WTC11 (cell line): ENCODE measurements at regions not wholly inside any gene's neighbourhood (a gene's known extent, or its start where the extent isn't known, plus 50 kb on each side); places are given as distances from the start of the nearest gene placed in this dataset.

Experiments
- ATAC-seq: fragments of 200-7000 bp; cut with Tn5 transposase; 2 replicates; pipeline ENCODE4 v1.10.0; 2021; ENCODE audit warnings: mild to moderate bottlenecking, moderate library complexity
- CTCF ChIA-PET: fragments of 300-600 bp; sonication (Branson Sonifier 250); formaldehyde crosslinking; loops from one replicate; lab custom pipeline; 2021; ENCODE audit warnings: antibody characterized with exemption; lab: Charles Lee
- POLR2A ChIA-PET: fragments of 350-600 bp; sonication (Branson Sonifier 250); formaldehyde crosslinking; loops from one replicate; lab custom pipeline; 2021; ENCODE audit warnings: antibody characterized with exemption; lab: Charles Lee
- DNase-seq: peaks from one replicate; pipeline ENCODE4 v3.0.0; 2021; ENCODE audit warnings: low spot score
- H3K27ac Mint-ChIP-seq: 2 replicates; pipeline ENCODE4 v1.8.0; 2021; ENCODE audit warnings: mixed read lengths
- H3K27me3 Mint-ChIP-seq: 2 replicates; pipeline ENCODE4 v1.8.0; 2021; ENCODE audit warnings: low read depth, mild to moderate bottlenecking, moderate library complexity, mixed read lengths
- H3K36me3 Mint-ChIP-seq: 2 replicates; pipeline ENCODE4 v1.8.0; 2021; ENCODE audit warnings: mixed read lengths
- H3K4me1 Mint-ChIP-seq: 2 replicates; pipeline ENCODE4 v1.8.0; 2022; ENCODE audit warnings: mixed read lengths
- H3K4me3 Mint-ChIP-seq: 2 replicates; pipeline ENCODE4 v1.8.0; 2021; ENCODE audit warnings: mild to moderate bottlenecking, moderate library complexity, mixed read lengths
- H3K9me3 Mint-ChIP-seq: 2 replicates; pipeline ENCODE4 v1.8.0; 2021; ENCODE audit warnings: mixed read lengths
- ATF1 ChIP-seq: sonication (generic); formaldehyde crosslinking; IDR thresholded peaks from 2 replicates; pipeline ENCODE4 v1.8.1; 2023; ENCODE audit warnings: mild to moderate bottlenecking, moderate library complexity, missing genetic modification reagents
- EMX1 ChIP-seq: fragments of 250-450 bp; sonication (Bioruptor Pico); IDR thresholded peaks from 2 replicates; pipeline ENCODE4 v1.8.0; 2021; ENCODE audit warnings: mild to moderate bottlenecking
- GABPB1 ChIP-seq: sonication (generic); formaldehyde crosslinking; IDR thresholded peaks from 2 replicates; pipeline ENCODE4 v1.8.1; 2023; ENCODE audit warnings: mild to moderate bottlenecking, missing genetic modification reagents
- GRHL2 ChIP-seq: fragments of 250-450 bp; sonication (Bioruptor Pico); IDR thresholded peaks from 2 replicates; pipeline ENCODE4 v1.8.0; 2022; ENCODE audit warnings: mild to moderate bottlenecking, moderate library complexity; ENCODE audit not compliant: insufficient replicate concordance, severe bottlenecking
- JUN ChIP-seq: sonication (generic); formaldehyde crosslinking; IDR thresholded peaks from 2 replicates; pipeline ENCODE4 v1.8.0; 2023; ENCODE audit warnings: mild to moderate bottlenecking, missing genetic modification reagents
- MXD4 ChIP-seq: fragments of 250-450 bp; sonication (Bioruptor Pico); IDR thresholded peaks from 2 replicates; pipeline ENCODE4 v1.8.0; 2021; ENCODE audit warnings: mild to moderate bottlenecking, moderate library complexity, borderline replicate concordance
- NFATC4 ChIP-seq: fragments of 250-450 bp; sonication (Bioruptor Pico); IDR thresholded peaks from 2 replicates; pipeline ENCODE4 v1.9.0; 2021; ENCODE audit warnings: mild to moderate bottlenecking
- OVOL2 ChIP-seq: fragments of 250-450 bp; sonication (Bioruptor Pico); IDR thresholded peaks from 2 replicates; pipeline ENCODE4 v1.9.0; 2021; ENCODE audit warnings: mild to moderate bottlenecking, borderline replicate concordance
- TCF7 ChIP-seq: sonication (generic); formaldehyde crosslinking; IDR thresholded peaks from 2 replicates; pipeline ENCODE4 v1.8.0; 2022; ENCODE audit warnings: mild to moderate bottlenecking, low read depth, missing genetic modification reagents, moderate library complexity
- TP53 ChIP-seq: sonication (generic); formaldehyde crosslinking; IDR thresholded peaks from 2 replicates; pipeline ENCODE4 v1.8.1; 2023; ENCODE audit warnings: mild to moderate bottlenecking, missing genetic modification reagents
- ZNF232 ChIP-seq: sonication (generic); formaldehyde crosslinking; IDR thresholded peaks from 2 replicates; pipeline ENCODE4 v1.8.0; 2022; ENCODE audit warnings: mild to moderate bottlenecking, missing genetic modification reagents
- ZNF396 ChIP-seq: fragments of 250-450 bp; sonication (Bioruptor Pico); IDR thresholded peaks from 2 replicates; pipeline ENCODE4 v1.8.0; 2021; ENCODE audit warnings: mild to moderate bottlenecking, moderate library complexity, borderline replicate concordance
- ZNF423 ChIP-seq: fragments of 250-450 bp; sonication (Bioruptor Pico); IDR thresholded peaks from 2 replicates; pipeline ENCODE4 v2.1.2; 2022; ENCODE audit warnings: mild to moderate bottlenecking, moderate library complexity
- TF ChIP-seq, protein P1 (sequence below): sonication (generic); formaldehyde crosslinking; IDR thresholded peaks from 2 replicates; pipeline ENCODE4 v1.8.1; 2022; ENCODE audit warnings: low read depth, mild to moderate bottlenecking, moderate library complexity, missing genetic modification reagents, borderline replicate concordance
- TF ChIP-seq, protein P2 (sequence below): sonication (generic); formaldehyde crosslinking; IDR thresholded peaks from 2 replicates; pipeline ENCODE4 v1.8.1; 2023; ENCODE audit warnings: mild to moderate bottlenecking, missing genetic modification reagents, borderline replicate concordance
- TF ChIP-seq, protein P3 (sequence below): sonication (generic); formaldehyde crosslinking; IDR thresholded peaks from 2 replicates; pipeline ENCODE4 v1.8.1; 2023; ENCODE audit warnings: mild to moderate bottlenecking, missing genetic modification reagents
- TF ChIP-seq, protein P4 (sequence below): sonication (generic); formaldehyde crosslinking; IDR thresholded peaks from 2 replicates; pipeline ENCODE4 v1.8.0; 2022; ENCODE audit warnings: mild to moderate bottlenecking, missing genetic modification reagents
- TF ChIP-seq, protein P5 (sequence below): sonication (generic); formaldehyde crosslinking; IDR thresholded peaks from 2 replicates; pipeline ENCODE4 v1.8.0; 2023; ENCODE audit warnings: missing genetic modification reagents, mild to moderate bottlenecking, borderline replicate concordance
- TF ChIP-seq, protein P6 (sequence below): sonication (generic); formaldehyde crosslinking; IDR thresholded peaks from 2 replicates; pipeline ENCODE4 v1.8.1; 2023; ENCODE audit warnings: mild to moderate bottlenecking, missing genetic modification reagents
- TF ChIP-seq, protein P7 (sequence below): sonication (generic); formaldehyde crosslinking; IDR thresholded peaks from 2 replicates; pipeline ENCODE4 v1.8.1; 2023; ENCODE audit warnings: mild to moderate bottlenecking, missing genetic modification reagents, moderate library complexity

DNA sequence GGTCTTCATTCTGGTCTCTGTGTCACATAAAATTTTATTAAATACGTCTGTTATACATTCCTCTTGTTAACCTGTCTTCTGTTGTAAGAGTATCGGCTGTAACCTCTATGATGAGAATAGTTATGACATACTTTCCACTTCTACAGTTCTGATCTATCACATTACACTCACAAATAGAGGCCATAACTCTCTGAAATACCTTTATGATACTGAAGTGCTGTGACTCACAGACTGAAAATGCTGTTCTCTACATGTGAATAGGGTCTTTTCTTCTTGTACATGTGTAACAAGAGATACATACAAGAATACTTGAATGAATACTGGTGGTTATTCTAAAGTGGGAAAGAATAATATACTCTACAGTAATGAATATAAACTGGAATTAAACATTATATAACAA lies 1047.6 kb downstream of the TECRL start:
- H3K27ac Mint-ChIP-seq = no peak overlapping the region
- peaks cover 7% of the 10 kb centered on the region for H3K4me1 Mint-ChIP-seq
- no peak for DNase-seq
- no peak for TF ChIP-seq TCF7 (CRISPR knock-in tag)
- TF ChIP-seq, protein P1, sequence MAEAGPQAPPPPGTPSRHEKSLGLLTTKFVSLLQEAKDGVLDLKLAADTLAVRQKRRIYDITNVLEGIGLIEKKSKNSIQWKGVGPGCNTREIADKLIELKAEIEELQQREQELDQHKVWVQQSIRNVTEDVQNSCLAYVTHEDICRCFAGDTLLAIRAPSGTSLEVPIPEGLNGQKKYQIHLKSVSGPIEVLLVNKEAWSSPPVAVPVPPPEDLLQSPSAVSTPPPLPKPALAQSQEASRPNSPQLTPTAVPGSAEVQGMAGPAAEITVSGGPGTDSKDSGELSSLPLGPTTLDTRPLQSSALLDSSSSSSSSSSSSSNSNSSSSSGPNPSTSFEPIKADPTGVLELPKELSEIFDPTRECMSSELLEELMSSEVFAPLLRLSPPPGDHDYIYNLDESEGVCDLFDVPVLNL (CRISPR knock-in tag) = no peak
- TF ChIP-seq, protein P2, sequence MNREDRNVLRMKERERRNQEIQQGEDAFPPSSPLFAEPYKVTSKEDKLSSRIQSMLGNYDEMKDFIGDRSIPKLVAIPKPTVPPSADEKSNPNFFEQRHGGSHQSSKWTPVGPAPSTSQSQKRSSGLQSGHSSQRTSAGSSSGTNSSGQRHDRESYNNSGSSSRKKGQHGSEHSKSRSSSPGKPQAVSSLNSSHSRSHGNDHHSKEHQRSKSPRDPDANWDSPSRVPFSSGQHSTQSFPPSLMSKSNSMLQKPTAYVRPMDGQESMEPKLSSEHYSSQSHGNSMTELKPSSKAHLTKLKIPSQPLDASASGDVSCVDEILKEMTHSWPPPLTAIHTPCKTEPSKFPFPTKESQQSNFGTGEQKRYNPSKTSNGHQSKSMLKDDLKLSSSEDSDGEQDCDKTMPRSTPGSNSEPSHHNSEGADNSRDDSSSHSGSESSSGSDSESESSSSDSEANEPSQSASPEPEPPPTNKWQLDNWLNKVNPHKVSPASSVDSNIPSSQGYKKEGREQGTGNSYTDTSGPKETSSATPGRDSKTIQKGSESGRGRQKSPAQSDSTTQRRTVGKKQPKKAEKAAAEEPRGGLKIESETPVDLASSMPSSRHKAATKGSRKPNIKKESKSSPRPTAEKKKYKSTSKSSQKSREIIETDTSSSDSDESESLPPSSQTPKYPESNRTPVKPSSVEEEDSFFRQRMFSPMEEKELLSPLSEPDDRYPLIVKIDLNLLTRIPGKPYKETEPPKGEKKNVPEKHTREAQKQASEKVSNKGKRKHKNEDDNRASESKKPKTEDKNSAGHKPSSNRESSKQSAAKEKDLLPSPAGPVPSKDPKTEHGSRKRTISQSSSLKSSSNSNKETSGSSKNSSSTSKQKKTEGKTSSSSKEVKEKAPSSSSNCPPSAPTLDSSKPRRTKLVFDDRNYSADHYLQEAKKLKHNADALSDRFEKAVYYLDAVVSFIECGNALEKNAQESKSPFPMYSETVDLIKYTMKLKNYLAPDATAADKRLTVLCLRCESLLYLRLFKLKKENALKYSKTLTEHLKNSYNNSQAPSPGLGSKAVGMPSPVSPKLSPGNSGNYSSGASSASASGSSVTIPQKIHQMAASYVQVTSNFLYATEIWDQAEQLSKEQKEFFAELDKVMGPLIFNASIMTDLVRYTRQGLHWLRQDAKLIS (CRISPR knock-in tag) = no peak
- TF ChIP-seq ZNF396 (CRISPR knock-in tag) = no peak
- TF ChIP-seq TP53 (CRISPR knock-in tag) = no peak
- TF ChIP-seq MXD4 (CRISPR knock-in tag) = no peak
- no peak for TF ChIP-seq NFATC4 (CRISPR knock-in tag)
- POLR2A ChIA-PET = no interaction called here
- H3K9me3 Mint-ChIP-seq = no peaks in the 10 kb centered on the region
- no peak overlapping the region for H3K4me3 Mint-ChIP-seq
- CTCF ChIA-PET = no interaction called here
- no peaks in the 10 kb centered on the region for H3K36me3 Mint-ChIP-seq
- ATAC-seq = no peak
- no peaks in the 10 kb centered on the region; the same call in 1 of the 2 replicates for H3K27me3 Mint-ChIP-seq

DNA sequence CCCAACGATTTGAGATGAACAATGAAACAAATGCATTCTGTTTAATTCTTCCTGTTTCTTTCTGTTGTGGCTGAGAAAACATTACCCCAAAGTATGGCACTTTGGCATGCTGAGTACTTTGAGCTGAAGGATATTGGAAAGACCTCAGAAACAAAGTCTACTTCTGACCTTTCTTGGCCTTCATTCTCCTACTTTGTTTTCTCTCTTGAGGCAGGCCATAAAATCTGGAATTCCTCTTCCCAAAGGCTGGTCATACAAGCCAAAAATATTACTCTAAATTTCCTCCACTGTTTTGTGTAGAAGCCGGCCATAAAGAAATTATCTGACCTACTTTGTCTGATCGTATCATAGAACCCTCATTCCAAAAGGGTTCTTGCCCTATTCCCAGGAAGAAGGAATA lies 1048.2 kb downstream of the TECRL start:
- H3K4me1 Mint-ChIP-seq = peaks cover 7% of the 10 kb centered on the region
- TF ChIP-seq JUN = no peak
- TF ChIP-seq, protein P3, sequence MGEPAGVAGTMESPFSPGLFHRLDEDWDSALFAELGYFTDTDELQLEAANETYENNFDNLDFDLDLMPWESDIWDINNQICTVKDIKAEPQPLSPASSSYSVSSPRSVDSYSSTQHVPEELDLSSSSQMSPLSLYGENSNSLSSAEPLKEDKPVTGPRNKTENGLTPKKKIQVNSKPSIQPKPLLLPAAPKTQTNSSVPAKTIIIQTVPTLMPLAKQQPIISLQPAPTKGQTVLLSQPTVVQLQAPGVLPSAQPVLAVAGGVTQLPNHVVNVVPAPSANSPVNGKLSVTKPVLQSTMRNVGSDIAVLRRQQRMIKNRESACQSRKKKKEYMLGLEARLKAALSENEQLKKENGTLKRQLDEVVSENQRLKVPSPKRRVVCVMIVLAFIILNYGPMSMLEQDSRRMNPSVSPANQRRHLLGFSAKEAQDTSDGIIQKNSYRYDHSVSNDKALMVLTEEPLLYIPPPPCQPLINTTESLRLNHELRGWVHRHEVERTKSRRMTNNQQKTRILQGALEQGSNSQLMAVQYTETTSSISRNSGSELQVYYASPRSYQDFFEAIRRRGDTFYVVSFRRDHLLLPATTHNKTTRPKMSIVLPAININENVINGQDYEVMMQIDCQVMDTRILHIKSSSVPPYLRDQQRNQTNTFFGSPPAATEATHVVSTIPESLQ (CRISPR knock-in tag) = no peak
- TF ChIP-seq, protein P4, sequence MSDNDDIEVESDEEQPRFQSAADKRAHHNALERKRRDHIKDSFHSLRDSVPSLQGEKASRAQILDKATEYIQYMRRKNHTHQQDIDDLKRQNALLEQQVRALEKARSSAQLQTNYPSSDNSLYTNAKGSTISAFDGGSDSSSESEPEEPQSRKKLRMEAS = no peak
- TF ChIP-seq, protein P5, sequence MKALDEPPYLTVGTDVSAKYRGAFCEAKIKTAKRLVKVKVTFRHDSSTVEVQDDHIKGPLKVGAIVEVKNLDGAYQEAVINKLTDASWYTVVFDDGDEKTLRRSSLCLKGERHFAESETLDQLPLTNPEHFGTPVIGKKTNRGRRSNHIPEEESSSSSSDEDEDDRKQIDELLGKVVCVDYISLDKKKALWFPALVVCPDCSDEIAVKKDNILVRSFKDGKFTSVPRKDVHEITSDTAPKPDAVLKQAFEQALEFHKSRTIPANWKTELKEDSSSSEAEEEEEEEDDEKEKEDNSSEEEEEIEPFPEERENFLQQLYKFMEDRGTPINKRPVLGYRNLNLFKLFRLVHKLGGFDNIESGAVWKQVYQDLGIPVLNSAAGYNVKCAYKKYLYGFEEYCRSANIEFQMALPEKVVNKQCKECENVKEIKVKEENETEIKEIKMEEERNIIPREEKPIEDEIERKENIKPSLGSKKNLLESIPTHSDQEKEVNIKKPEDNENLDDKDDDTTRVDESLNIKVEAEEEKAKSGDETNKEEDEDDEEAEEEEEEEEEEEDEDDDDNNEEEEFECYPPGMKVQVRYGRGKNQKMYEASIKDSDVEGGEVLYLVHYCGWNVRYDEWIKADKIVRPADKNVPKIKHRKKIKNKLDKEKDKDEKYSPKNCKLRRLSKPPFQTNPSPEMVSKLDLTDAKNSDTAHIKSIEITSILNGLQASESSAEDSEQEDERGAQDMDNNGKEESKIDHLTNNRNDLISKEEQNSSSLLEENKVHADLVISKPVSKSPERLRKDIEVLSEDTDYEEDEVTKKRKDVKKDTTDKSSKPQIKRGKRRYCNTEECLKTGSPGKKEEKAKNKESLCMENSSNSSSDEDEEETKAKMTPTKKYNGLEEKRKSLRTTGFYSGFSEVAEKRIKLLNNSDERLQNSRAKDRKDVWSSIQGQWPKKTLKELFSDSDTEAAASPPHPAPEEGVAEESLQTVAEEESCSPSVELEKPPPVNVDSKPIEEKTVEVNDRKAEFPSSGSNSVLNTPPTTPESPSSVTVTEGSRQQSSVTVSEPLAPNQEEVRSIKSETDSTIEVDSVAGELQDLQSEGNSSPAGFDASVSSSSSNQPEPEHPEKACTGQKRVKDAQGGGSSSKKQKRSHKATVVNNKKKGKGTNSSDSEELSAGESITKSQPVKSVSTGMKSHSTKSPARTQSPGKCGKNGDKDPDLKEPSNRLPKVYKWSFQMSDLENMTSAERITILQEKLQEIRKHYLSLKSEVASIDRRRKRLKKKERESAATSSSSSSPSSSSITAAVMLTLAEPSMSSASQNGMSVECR = no peak
- no peak for TF ChIP-seq ZNF423 (CRISPR knock-in tag)
- TF ChIP-seq ZNF232 (CRISPR knock-in tag) = no peak
- TF ChIP-seq GRHL2 (CRISPR knock-in tag) = no peak
- TF ChIP-seq OVOL2 = no peak
- TF ChIP-seq ATF1 (CRISPR knock-in tag) = no peak
- TF ChIP-seq EMX1 (CRISPR knock-in tag) = no peak
- TF ChIP-seq, protein P6, sequence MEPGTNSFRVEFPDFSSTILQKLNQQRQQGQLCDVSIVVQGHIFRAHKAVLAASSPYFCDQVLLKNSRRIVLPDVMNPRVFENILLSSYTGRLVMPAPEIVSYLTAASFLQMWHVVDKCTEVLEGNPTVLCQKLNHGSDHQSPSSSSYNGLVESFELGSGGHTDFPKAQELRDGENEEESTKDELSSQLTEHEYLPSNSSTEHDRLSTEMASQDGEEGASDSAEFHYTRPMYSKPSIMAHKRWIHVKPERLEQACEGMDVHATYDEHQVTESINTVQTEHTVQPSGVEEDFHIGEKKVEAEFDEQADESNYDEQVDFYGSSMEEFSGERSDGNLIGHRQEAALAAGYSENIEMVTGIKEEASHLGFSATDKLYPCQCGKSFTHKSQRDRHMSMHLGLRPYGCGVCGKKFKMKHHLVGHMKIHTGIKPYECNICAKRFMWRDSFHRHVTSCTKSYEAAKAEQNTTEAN = no peak
- TF ChIP-seq GABPB1 (CRISPR knock-in tag) = no peak
- TF ChIP-seq, protein P7, sequence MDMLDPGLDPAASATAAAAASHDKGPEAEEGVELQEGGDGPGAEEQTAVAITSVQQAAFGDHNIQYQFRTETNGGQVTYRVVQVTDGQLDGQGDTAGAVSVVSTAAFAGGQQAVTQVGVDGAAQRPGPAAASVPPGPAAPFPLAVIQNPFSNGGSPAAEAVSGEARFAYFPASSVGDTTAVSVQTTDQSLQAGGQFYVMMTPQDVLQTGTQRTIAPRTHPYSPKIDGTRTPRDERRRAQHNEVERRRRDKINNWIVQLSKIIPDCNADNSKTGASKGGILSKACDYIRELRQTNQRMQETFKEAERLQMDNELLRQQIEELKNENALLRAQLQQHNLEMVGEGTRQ (CRISPR knock-in tag) = no peak
- H3K27ac Mint-ChIP-seq = no peak overlapping the region
- ChIA-PET CTCF (no interaction called here), POLR2A (no interaction called here)
- no peaks in the 10 kb centered on the region for H3K9me3 Mint-ChIP-seq
- no peak overlapping the region for H3K4me3 Mint-ChIP-seq
- H3K27me3 Mint-ChIP-seq = no peaks in the 10 kb centered on the region; the same call in 1 of the 2 replicates
- DNase-seq (no peak), ATAC-seq (no peak)
- no peaks in the 10 kb centered on the region for H3K36me3 Mint-ChIP-seq
